NB4 (cell line): ENCODE measurements at regions not wholly inside any gene's neighbourhood (a gene's known extent, or its start where the extent isn't known, plus 50 kb on each side); places are given as distances from the start of the nearest gene placed in this dataset.

ENCODE experiments used
- DNase-seq: peaks from one replicate; pipeline ENCODE4 v3.0.0; 2010; ENCODE audit warnings: low read depth
- H3K4me3 ChIP-seq: one replicate; pipeline ENCODE4 v1.5.1; 2011; ENCODE audit warnings: mild to moderate bottlenecking, low read depth, low read length, moderate library complexity
- CTCF ChIP-seq: IDR thresholded peaks from one replicate; pipeline ENCODE4 v1.5.1; 2012; ENCODE audit warnings: low read depth, low read length
- MYC ChIP-seq: IDR thresholded peaks from 2 replicates; pipeline ENCODE4 v1.6.1; 2011; ENCODE audit warnings: low read depth, low read length
- POLR2A ChIP-seq: IDR thresholded peaks from 2 replicates; pipeline ENCODE4 v1.6.1; 2011; ENCODE audit warnings: mild to moderate bottlenecking; ENCODE audit not compliant: insufficient read length; ENCODE audit errors: extremely low read depth
- TF ChIP-seq, protein P1 (sequence below): IDR thresholded peaks from 2 replicates; pipeline ENCODE4 v1.6.1; 2011; ENCODE audit warnings: low read depth, low read length

GRCh38 chr9:2321523-2322148 lies 300.0 kb upstream of the VLDLR start:
- peak; percentile 16 for DNase-seq
- no peak for TF ChIP-seq POLR2A
- no peak for TF ChIP-seq CTCF
- TF ChIP-seq MYC, result no peak
- TF ChIP-seq, protein P1, sequence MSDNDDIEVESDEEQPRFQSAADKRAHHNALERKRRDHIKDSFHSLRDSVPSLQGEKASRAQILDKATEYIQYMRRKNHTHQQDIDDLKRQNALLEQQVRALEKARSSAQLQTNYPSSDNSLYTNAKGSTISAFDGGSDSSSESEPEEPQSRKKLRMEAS, result no peak
- H3K4me3 ChIP-seq, result no peak overlapping the region

- TF ChIP-seq CTCF (no peak), POLR2A (no peak), MYC (no peak)
- TF ChIP-seq, protein P1, result no peak
Measured at GRCh38 chr9:2324742-2325141, 296.8 kb upstream of the VLDLR start.

GRCh38 chr9:2332663-2333062 lies 288.9 kb upstream of the VLDLR start:
- TF ChIP-seq MYC (no peak), POLR2A (no peak), CTCF (no peak)
- TF ChIP-seq, protein P1, result no peak
- H3K4me3 ChIP-seq, result no peak overlapping the region
- no peak for DNase-seq

More at GRCh38 chr9:2324742-2325141, 296.8 kb upstream of the VLDLR start:
- H3K4me3 ChIP-seq, result no peak overlapping the region
- DNase-seq, result no peak

DNA sequence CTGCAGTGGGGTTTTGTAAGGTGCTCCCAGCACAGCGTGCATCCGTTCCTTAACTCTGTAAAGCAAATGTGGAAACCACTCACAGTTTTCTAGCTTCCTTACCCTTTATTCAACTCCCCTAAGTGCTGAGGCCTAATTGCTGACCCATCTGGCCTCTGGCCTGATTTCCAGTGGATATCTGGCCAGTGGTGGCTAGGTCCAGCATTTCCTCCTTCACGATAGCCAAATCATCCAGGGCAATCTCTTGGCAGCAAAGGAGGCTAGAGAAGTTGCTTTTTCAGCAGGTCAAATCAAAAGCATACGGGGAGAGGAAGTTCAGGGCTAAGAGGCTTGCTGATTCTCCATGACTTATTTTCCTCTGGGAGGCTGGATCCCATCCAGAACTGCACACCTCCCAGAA lies 286.3 kb upstream of the VLDLR start:
- no peak for TF ChIP-seq POLR2A
- TF ChIP-seq CTCF, result no peak
- no peak for TF ChIP-seq MYC
- TF ChIP-seq, protein P1, result no peak
- H3K4me3 ChIP-seq, result no peak overlapping the region
- DNase-seq, result no peak

DNA sequence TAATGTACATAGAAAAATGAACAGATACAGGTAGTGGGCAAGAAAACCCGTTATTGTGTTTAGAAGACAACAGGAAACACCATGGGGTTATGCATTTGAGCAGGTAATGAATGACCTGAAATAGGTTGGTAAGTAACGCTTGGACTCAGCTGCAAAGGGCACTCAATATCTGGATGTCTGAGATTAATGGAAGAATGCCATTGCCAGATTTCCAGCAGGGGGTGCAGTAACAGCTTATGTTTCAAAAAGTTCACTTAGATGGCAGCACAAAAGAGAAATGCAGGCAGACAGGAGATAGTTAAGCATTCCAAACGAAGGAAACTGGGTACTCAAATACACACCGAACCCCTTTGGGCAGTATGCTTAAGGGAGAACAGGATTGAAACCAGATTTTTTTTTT lies 285.5 kb upstream of the VLDLR start:
- TF ChIP-seq, protein P1, result no peak
- TF ChIP-seq POLR2A (no peak), CTCF (peak; percentile 31), MYC (no peak)
- no peak overlapping the region for H3K4me3 ChIP-seq
- peak; percentile 20 for DNase-seq
